ENCODE measurements at regions not wholly inside any gene's neighbourhood (a gene's known extent, or its start where the extent isn't known, plus 50 kb on each side); places are given as distances from the start of the nearest gene placed in this dataset.

DNA sequence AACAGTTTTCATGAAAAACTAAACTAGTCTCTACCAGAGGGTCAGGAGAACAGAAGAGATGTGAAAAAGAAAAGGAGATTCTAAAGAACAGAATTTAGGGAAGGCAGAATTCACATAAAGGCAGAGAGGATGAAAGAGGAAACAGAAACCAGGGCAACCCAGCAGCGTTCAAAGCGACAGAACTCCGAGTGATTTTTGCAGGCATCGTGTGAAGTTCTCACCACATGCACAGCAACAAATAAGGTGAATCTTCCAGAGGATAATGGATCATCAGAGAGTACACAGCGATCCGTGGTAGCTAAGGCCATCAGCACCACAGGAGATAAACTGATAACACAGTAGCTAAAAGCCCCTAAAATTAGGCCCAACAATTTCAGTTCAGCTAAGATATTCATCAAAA, 250.8 kb upstream of the THBS1 start:
- DNase-seq: no peak

DNA sequence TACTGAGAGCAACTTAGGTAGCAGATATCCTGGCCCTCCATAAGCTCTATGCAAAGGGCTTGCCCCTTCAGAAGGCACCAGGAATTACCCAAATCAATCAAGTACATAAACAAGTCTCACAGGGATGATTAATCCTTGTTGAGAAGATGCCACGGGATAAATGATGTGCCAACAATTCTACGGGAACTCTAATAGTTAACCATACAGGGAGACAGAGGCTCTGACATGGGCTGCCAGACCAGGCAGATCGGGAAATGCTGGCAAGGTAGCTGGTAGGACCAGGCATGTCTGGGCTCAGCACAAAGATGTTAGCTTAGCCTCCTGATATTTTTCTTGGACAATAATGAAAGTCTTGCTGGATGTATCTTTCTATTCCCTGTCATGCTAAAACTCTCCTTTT, 249.3 kb upstream of the THBS1 start:
- DNase-seq: no peak

DNA sequence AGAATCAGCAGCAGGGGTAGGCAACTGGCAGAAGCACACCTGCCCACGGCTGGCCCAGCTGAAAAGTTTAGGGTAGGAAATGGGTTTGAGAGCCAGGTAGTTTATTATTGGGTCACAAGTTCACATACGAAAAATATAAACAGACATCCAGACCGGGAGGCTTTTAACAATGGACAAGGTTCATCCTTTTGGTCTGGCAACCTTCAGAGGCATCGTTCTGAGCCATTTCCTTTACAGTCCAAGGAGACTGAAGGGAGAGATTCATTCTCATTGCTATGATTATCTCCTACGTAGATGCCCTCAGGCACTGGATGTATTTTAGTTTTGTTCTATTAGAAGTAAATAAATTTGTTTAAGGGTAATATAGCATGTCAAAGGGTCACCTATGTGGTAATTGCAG, 248.0 kb upstream of the THBS1 start:
- DNase-seq: no peak

DNA sequence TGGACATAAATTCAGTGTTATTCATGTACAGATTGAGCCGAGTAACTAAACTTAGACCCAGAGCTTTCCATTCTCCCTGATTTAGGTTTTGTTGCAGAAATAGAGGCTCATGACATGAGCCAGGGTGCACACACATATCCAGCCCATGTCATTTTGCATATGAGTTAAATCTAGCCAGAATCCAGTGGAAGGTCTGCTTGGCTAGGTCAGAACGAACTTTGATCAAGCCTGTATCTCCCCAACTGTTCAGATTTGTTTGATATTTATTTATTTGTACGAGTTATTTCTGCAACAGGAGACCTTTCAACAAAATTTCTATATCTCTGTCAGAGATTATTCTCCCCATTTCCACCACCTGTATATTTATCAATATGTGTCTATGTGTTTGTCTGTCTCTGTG, 247.5 kb upstream of the THBS1 start:
- no peak for DNase-seq

DNA sequence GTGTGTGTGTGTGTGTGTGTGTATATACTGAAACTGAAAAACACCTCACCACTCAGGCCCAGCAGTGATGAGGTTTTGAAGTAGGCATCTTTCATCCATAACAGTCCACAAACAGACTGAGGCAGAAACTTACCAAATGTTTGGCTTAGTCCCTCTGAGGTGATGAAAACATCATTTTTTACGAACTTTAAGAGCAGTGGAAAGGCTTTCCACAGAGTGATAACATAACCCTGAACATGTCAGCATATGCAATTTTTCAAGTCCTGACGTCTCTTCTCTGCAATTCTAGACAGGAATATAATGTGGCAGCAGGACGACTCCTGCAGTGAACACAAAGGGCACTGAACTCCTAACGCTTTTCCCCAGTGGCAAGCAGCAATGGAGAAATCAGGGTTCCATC, 247.0 kb upstream of the THBS1 start:
- no peak for DNase-seq

DNA sequence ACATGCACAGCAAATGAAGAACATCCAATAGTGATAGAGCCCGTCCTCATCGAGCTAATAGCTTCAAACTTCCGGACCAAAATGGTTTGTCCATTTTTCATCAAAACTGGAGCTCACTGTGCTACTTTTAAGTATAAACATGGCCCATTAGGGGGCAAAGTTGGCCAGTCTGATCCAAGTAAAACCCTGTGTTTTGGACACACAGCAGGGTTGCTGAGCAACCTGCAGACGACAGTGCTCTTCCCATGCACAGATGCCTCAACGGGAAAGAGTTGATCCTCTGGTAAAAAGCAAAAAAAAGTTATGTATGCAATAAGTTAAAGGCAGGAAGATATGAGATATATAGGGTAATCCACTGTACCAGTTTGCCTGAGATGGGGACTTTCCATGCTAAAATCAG, 244.0 kb upstream of the THBS1 start:
- no peak for DNase-seq

DNA sequence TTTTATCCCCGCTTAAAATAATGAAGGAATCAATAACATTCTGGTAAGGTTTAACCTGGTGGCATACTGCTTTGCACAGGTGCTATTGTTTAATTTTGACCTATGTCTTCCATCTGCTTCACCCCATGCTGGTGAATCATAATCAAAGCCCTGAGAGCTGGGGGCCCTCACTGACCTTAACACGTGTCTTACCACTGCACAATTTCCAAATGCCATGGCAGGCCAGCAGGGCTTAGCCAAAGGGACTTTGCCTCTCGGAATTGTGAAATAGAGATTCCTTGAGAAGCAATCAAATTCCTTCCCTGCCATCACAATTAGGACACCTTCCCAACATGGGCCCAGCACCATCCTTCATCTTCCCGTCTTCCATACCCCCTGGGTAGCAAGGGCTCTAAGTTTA, 242.6 kb upstream of the THBS1 start:
- DNase-seq: no peak

DNA sequence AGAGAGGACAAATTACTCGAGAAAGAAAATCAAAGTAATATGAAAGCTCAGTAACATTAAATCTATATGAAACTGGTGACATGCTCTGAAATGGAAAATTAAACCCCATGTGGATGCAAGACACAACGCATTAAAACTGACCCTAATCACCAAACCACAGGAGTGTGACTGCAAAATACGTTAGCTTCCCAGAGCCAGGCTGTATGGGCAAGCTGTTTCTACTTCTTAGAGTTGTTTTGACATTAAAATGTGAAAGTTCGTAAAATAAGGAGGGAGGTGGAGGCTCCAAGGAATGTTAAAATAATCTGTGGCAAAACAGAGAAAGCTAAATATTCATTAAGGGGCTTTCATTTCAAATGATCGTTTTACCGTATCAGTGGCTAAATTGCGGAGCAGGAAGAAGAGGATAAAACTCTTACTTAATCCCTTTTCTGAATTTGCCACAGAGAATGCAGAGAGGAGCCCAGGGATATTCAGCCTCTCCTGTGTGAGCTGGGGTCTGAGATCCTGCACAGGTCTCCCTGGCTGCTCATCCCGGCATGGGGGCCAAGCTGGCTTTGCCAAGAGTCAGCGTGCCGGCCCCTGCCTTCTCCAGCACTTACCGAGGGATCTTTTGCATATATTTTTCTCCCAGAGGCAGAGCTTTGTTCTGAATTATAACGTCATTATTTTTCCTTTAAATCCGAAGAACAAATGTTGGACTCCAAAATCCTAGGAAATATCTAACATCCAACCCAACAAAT, 239.8 kb upstream of the THBS1 start:
- DNase-seq: no peak

DNA sequence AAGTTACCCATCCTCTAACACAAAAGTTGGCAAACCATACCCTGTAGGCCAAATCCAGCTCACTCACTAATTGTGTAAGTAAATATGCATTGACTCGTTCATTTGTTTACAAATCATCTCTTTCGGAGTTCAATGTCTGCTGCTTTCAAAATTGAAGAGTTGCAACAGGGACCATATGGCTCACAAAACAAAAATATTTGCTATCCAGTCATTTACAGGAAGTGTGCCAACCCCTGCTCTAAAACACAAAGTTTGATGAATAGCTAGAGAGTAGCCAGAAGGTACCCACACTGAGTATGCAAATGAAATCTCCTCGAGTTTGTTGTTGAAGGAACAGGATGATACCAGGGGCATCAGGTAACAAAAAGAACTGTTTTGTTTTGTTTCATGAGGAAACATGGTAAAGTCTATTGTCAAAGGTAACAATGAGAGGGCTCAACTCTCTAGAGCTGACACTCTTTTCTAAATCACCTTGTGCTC, 236.2 kb upstream of the THBS1 start:
- DNase-seq: no peak

DNA sequence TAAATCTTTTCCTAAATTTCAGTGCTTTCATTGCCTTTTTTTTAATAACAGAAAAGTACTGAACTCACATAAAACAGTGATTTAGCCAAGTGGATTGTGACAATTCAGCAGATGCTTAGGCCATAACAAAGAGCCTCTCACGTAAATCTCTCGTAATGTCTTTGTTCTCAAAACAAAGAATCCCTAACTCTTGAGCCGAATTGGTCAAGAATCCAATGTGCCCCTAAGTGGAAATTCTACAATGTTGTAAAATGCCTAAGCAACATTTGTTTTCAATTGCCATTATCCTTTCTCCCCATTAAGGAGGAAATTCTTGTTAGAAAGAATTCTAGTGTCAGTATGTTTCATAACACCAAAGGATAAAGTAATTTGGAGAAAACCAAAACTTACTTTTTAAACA, 235.7 kb upstream of the THBS1 start:
- no peak for DNase-seq

DNA sequence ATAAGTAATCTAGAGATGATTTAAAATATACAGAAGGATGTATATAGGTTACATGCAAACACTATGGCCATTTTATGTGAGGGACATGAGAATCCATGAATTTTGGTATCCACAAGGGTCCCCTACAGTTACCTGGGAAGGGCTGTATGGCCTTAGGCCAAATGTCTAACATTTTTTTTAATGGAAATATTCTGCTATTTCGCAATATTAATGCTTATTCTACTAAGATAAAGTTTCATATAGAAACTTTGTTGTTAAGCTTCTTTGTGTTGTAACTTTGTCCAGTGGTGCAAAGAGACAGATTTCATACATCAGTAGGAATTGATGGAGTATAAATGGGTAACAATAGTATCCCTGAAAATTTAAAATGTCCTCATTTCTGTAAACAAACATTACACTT, 233.4 kb upstream of the THBS1 start:
- no peak for DNase-seq

DNA sequence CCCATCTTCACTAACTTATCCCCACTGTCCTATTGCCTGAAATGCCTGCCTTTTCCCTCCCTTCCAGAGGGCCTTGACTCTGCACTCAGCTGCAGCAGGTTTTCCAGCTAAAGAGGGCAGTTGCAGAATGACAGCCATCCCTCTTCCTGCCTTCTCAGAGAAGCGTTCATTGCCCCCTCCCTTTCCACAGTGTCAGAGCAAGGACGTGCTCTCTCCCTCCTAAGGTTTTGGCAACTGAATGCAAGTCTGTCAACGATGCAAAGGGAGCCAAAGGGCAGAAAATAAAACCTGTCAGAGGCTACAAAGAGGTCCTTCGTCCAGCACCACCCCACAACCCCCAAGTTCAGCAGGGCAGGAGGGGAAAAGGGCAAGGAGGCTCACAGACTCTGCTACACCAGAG, 230.1 kb upstream of the THBS1 start:
- DNase-seq: no peak

DNA sequence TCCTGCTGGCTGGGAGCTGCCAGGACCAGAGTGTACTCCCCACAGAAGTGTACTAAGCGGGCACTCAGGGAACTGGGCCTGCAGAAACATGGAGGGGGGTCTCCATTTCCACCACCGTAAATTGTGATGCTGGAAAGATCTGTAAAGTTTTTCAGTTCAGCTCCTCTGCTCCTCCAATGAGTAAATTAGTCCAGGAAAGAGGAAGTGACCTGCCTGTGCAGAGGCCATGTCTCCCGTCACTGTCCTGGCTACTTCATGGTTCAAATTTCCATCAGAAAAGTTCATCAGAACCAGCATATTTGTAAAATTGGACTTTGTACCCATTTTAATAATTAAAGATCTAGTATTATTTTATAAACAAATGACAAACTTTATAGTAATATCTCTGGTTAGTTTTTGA, 226.7 kb upstream of the THBS1 start:
- no peak for DNase-seq

DNA sequence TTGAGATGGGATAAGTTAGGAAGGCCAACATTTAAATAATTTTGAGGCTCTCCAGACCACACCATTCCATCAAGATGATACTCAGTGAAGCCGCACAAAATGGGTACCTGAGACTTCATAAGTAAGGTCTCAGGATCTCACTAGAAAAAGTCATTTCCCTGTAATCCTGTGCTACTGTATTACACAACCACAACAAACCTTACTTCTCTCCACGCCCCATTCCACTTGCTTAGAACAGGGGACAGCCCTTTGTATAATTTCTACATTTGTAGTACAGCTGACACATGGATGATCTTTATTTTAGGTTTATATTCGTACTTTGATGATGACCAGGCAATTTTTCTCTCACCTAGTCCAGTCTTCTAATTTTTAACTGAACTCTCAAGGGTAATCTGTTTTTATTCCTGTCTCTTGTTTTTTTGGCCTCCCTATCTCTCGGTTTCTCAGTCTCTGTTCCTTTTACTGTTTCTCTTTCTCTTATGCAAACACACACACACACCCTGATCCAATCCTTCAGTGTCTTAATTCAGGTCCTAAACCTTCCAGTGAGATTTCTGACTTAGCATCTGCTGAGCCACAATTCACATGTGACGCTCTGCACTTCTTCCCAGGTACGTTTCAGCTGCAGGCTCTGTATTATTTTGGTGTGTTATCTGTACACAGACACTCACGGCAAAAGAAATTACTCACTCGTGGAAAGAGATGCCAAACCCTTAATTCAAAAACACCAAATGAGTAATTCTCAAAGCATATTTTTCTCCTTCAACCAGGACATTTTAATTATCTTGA, 223.2 kb upstream of the THBS1 start:
- DNase-seq: no peak

DNA sequence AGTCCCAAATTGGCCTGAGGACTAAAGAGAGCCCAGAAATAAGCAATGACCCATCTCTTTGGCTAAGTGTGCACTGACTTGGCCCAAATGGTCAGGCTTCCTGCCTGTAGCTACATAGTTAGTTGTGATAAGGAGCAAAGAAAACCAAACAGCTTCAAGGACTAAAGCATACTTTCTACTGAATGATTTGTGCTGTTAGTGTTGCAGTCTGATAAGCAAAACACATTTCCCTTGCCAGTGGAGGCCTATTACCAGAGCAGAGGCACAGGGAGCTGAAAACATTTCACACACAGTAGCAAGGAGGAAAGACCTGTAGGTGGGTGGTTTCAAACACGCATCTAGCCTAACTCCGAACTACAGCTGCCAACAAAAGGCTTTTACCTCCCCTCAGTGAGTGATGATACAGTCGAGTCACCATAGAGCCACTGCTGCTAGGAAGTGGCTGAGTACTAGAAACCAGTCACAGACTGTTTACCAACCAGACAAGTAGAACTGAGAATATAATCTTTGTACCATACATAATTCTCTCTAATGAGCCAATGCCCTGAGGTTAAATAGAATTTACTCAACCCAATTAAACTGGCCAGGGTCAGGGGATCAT, 222.3 kb upstream of the THBS1 start:
- no peak for DNase-seq

DNA sequence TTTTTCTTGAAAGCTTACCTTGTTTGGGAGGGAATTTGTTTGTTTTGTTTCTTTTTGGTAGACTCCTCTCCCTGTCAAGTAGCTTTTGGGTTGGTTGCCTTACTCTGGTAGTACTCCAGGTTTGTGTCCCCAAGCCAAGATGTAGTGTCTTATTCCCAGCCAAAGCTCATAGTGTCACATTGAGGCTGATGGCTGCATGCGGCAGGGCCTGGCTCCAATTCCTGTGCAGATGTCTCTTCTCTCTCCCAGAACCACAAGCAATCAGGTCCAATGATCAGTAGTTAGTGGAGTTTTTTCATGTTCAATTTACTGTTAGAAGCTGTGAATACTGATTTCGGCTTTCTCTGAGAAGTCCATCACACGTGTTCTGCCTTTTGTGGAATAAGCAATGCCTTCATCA, 221.1 kb upstream of the THBS1 start:
- DNase-seq: no peak

DNA sequence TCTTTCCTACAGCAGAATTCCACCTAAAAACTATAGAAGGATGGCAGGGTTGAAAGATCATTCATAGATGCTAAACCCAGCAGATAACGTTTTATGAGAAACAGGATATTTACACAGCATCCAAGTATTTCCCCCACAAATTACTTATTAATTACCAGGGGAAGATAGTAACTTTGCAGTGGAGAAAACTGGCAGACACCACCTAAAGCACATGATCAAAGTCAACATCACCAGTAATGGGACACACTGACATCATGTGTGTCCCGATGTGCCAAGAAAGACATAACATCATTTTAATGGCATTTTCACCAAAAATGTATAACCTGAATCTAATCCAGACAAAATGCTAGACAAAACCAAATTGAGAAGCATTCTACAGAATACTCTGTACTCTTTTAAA, 220.4 kb upstream of the THBS1 start:
- no peak for DNase-seq

DNA sequence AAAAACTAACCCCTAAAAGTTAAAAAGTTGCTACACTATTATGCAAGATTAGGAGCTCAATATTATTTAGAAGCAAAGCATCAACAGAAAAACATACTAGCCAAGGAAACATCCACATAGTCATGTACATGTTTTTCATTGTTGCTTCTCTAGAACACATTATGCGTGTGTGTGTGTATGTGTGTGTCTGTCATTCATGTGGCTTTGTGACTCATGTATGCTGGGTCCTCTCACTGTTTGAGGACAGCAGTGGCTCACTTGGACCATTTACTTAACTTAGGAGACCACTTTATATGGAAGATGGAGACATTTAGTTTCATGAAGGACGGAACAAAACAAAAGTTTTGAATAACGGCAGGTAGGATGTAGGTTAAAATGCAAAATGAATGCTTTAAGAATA, 219.4 kb upstream of the THBS1 start:
- no peak for DNase-seq

DNA sequence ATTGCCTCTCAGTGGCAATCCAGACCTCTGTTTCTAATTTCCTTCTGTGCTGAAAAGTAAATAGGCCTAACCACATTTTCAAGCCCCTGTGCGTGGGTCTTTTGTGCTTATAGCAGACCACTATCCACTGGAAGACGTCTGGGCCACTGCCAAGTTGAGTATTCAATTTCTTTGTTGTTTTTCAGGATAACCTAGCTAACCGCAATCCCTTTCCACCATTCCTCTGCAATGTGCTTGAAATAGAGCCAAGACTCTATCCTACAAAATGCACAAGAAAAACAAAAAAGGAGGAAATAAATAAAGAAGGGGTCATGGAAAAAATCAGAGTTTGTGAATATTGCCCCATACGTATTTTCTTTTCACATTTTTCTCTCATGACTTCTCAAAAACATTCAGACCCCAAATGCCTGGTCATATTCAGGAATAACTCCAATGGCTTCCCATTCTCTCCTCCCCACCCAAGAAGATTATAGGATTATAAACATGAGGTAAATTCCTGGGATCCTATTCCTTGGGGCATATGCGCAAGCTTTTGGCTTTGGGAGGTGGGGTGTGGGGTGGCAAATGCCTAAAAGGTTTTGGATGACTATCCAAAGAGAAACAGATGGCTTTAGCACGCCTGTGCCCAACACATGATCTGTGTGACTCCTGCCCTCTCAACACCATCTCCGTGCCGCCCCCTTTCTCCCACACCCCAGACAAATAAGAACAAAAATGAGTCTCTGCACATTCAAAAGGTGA, 217.9 kb upstream of the THBS1 start:
- no peak for DNase-seq

DNA sequence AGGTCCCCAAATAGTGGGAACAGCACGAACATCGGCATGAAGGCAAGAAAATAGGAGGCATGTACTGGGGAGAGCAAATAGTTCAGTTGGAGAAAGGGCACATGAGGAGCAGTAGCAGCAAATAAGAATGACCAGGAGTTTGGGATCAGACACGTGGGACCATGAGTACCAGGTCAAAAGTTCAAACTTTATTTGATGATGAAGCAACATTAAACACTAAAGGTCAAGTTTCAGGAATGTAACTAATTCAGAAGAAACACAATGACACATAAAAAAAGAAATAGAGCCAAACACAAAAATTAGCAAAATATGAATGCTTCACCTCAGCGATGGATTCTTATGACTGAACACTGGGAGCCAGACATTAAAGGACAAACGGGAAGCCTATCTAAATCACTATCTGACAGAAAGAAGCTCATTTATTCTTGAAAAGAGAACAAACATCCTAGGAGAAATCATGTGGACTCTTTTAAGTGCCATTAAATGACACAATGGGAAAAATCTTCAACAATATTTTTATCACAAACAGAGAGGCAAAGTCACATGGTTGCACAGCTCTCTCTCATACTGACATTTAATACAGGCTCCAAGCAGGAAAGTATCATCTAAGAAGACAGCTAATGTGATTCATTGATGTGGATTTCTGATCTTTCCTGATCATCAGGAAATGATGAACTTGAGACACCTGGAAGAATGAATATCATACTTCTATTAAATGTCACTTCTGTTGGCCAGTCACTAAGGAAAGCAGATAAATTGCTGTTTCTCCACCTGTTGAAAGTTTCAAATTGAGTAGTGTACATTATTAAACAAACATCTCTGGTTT, 216.9 kb upstream of the THBS1 start:
- DNase-seq: no peak

DNA sequence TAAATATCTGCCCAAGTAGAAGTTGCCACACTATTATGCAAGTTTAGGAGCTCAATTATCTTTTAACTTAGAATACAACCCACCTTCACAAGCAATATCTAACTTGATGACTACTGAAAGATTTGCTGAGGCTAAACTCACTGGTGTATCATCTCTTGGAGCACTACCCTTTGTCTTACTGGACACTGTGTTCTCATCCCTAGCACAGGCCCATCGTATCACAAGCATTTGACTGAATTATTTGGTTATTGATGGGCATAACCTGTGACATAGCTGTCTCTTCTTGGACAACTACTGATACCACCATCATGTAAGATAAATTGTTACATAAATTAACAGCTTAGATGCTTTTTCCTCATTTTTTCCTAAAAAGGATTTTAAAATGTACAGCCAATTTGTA, 216.2 kb upstream of the THBS1 start:
- no peak for DNase-seq

DNA sequence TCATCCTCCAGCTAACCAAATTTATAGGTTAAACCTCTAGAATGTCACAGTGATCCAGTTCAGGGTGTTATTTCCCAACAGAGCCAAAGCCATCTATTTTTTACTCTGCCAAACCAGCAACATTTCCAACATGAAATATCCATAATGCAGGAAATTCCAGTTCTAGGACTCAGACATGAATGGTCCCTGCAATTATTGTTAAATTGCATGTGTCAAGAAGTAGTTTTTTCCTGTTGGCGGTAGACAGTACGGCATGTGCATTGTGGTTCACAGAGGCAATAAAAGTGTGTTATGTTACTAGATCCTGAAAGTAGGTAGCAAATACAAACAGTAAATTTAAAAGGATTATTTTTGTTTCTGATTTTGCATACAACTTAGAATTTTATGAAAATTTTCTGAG, 215.7 kb upstream of the THBS1 start:
- no peak for DNase-seq

DNA sequence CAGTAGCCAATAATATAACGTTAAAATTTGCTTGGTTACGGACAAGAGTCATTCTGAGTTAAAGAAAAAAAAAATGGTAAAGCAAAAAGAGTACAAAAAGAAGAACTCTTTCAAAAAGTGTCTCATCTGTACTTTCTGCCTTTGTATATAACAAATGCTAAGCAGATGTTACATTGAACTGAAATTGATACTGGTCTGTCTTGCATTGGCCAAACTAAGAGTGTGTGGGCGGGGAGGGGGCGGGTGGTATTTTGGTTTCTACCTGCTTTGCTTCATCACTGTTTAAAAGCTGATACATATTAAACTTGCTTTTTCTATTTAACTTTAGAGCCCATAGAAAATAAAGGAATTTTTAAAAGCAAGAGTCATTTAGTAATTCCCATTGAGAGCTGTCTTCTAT, 215.0 kb upstream of the THBS1 start:
- no peak for DNase-seq

All from SIG-M5 (cell line).